IMR-90 (cell line): ENCODE measurements at regions not wholly inside any gene's neighbourhood (a gene's known extent, or its start where the extent isn't known, plus 50 kb on each side); places are given as distances from the start of the nearest gene placed in this dataset.

Source experiments
- ATAC-seq: fragments of 200-7000 bp; cut with Tn5 transposase; 2 replicates; pipeline ENCODE4 v1.9.1; 2020; ENCODE audit warnings: low read depth, mild to moderate bottlenecking, moderate library complexity
- BruUV-seq: library from RNA; stranded (reverse); fragments of 400-500 nt; replicated peaks from 2 replicates; lab custom pipeline; 2021; lab: Mats Ljungman, UMichigan
- CTCF ChIA-PET: fragments of 300-600 bp; formaldehyde crosslinking; extraction: SDS; loops from one replicate; lab custom pipeline; 2021; ENCODE audit warnings: antibody characterized with exemption; lab: Yijun Ruan, JAX
- POLR2A ChIA-PET: fragments of 300-600 bp; sonication (Branson Sonifier 250); formaldehyde crosslinking; loops from one replicate; lab custom pipeline; 2022; ENCODE audit warnings: antibody characterized with exemption; ENCODE audit not compliant: unreplicated experiment; lab: Charles Lee
- DNase-seq: peaks from one replicate; pipeline ENCODE4 v3.0.0; 2013
- H2AFZ ChIP-seq: replicated peaks from 2 replicates; pipeline ENCODE3; 2013; ENCODE audit warnings: low read length, mild to moderate bottlenecking; ENCODE audit not compliant: poor library complexity
- H2AK5ac ChIP-seq: 2 replicates; pipeline ENCODE4 v1.6.1; 2013; ENCODE audit warnings: low read depth, low read length, inconsistent platforms
- H2AK9ac ChIP-seq: replicated peaks from 2 replicates; pipeline ENCODE3; 2013; ENCODE audit warnings: mild to moderate bottlenecking, low read depth, low read length, moderate library complexity; ENCODE audit not compliant: poor library complexity
- H2BK120ac ChIP-seq: 2 replicates; pipeline ENCODE4 v1.6.1; 2013; ENCODE audit warnings: low read depth, low read length, inconsistent platforms
- H2BK15ac ChIP-seq: 3 replicates; pipeline ENCODE4 v1.6.1; 2013; ENCODE audit warnings: low read depth, low read length, inconsistent platforms
- H2BK20ac ChIP-seq: 2 replicates; pipeline ENCODE4 v1.6.1; 2013; ENCODE audit warnings: low read depth, mild to moderate bottlenecking, inconsistent platforms, low read length, moderate library complexity
- H2BK5ac ChIP-seq: 2 replicates; pipeline ENCODE4 v1.6.1; 2013; ENCODE audit warnings: mild to moderate bottlenecking, low read depth, low read length, inconsistent platforms; ENCODE audit not compliant: poor library complexity, severe bottlenecking
- H3K14ac ChIP-seq: replicated peaks from 2 replicates; pipeline ENCODE4 v1.6.1; 2013; ENCODE audit warnings: low read depth, low read length, inconsistent platforms
- H3K18ac ChIP-seq: 2 replicates; pipeline ENCODE4 v1.6.1; 2013; ENCODE audit warnings: low read depth, low read length, control low read depth
- H3K23ac ChIP-seq: 2 replicates; pipeline ENCODE4 v1.6.1; 2013; ENCODE audit warnings: low read depth, low read length, inconsistent platforms
- H3K27ac ChIP-seq: 2 replicates; pipeline ENCODE4 v1.5.1; 2013; ENCODE audit warnings: mild to moderate bottlenecking, control low read depth, low read length; ENCODE audit not compliant: insufficient read depth
- H3K27me3 ChIP-seq: 2 replicates; pipeline ENCODE4 v1.6.1; 2013; ENCODE audit warnings: low read length; ENCODE audit not compliant: control insufficient read depth, insufficient read depth
- H3K36me3 ChIP-seq: 2 replicates; pipeline ENCODE4 v1.6.1; 2013; ENCODE audit warnings: low read length, mixed read lengths; ENCODE audit not compliant: control insufficient read depth, insufficient read depth
- H3K4ac ChIP-seq: 2 replicates; pipeline ENCODE4 v1.6.1; 2013; ENCODE audit warnings: low read depth, low read length, inconsistent platforms
- H3K4me1 ChIP-seq: 2 replicates; pipeline ENCODE4 v1.6.1; 2013; ENCODE audit warnings: low read length, mixed read lengths; ENCODE audit not compliant: control insufficient read depth, insufficient read depth
- H3K4me2 ChIP-seq: 2 replicates; pipeline ENCODE4 v1.6.1; 2013; ENCODE audit warnings: low read depth, mild to moderate bottlenecking, control low read depth, low read length, moderate library complexity
- H3K4me3 ChIP-seq: 2 replicates; pipeline ENCODE4 v1.5.1; 2013; ENCODE audit warnings: low read depth, mild to moderate bottlenecking, control low read depth, low read length, moderate library complexity; ENCODE audit not compliant: insufficient read depth
- H3K56ac ChIP-seq: 2 replicates; pipeline ENCODE4 v1.6.1; 2013; ENCODE audit warnings: low read length, inconsistent platforms; ENCODE audit not compliant: insufficient read depth; ENCODE audit errors: extremely low read depth
- H3K79me1 ChIP-seq, 2 experiments: 2 replicates each; pipeline ENCODE4 v1.6.1; 2013; ENCODE audit warnings: low read length in 2 of 2, inconsistent platforms in 1 of 2, low read depth in 1 of 2
- H3K9ac ChIP-seq: 2 replicates; pipeline ENCODE4 v1.6.1; 2013; ENCODE audit warnings: low read depth, low read length, control low read depth
- H3K9me1 ChIP-seq: 2 replicates; pipeline ENCODE4 v1.6.1; 2013; ENCODE audit warnings: low read length, inconsistent platforms; ENCODE audit not compliant: insufficient read depth
- H3K9me3 ChIP-seq: 2 replicates; pipeline ENCODE4 v1.6.1; 2013; ENCODE audit warnings: low read length; ENCODE audit not compliant: control insufficient read depth, insufficient read depth
- H4K20me1 ChIP-seq: 2 replicates; pipeline ENCODE4 v1.6.1; 2013; ENCODE audit warnings: low read length, inconsistent platforms; ENCODE audit not compliant: insufficient read depth
- H4K5ac ChIP-seq: 2 replicates; pipeline ENCODE4 v1.6.1; 2013; ENCODE audit warnings: mild to moderate bottlenecking, low read depth, low read length, control low read depth
- H4K8ac ChIP-seq, 2 experiments: 2 replicates each; pipeline ENCODE4 v1.6.1; 2013; ENCODE audit warnings: low read depth in 2 of 2, low read length in 2 of 2, control low read depth in 1 of 2, inconsistent platforms in 1 of 2
- H4K91ac ChIP-seq: 2 replicates; pipeline ENCODE4 v1.6.1; 2013; ENCODE audit warnings: low read depth, low read length, inconsistent platforms; ENCODE audit not compliant: insufficient read depth
- BHLHE40 ChIP-seq: fragments of 150-350 bp; IDR thresholded peaks from 2 replicates; pipeline ENCODE4 v1.6.1; 2016; ENCODE audit warnings: mild to moderate bottlenecking, low read depth, low read length
- CHD1 ChIP-seq: IDR thresholded peaks from 2 replicates; pipeline ENCODE4 v1.6.1; 2012; ENCODE audit warnings: low read depth, low read length, improper control_type of control experiment
- CTCF ChIP-seq: conservative IDR thresholded peaks from 2 replicates; pipeline ENCODE4 v1.5.1; 2012; ENCODE audit warnings: mild to moderate bottlenecking, low read depth, low read length, improper control_type of control experiment
- FOS ChIP-seq: fragments of 150-350 bp; IDR thresholded peaks from 2 replicates; pipeline ENCODE4 v1.6.1; 2016; ENCODE audit warnings: low read depth, low read length
- MAFK ChIP-seq: IDR thresholded peaks from 2 replicates; pipeline ENCODE4 v1.6.1; 2012; ENCODE audit warnings: low read depth, low read length, improper control_type of control experiment
- MAZ ChIP-seq: IDR thresholded peaks from 2 replicates; pipeline ENCODE4 v1.6.1; 2012; ENCODE audit warnings: low read depth, mild to moderate bottlenecking, low read length, improper control_type of control experiment, moderate library complexity, borderline replicate concordance
- MXI1 ChIP-seq: IDR thresholded peaks from 2 replicates; pipeline ENCODE4 v1.6.1; 2012; ENCODE audit warnings: low read depth, mild to moderate bottlenecking, low read length, moderate library complexity, borderline replicate concordance
- POLR2A ChIP-seq: IDR thresholded peaks from 2 replicates; pipeline ENCODE4 v1.6.1; 2012; ENCODE audit warnings: mild to moderate bottlenecking, low read depth, low read length
- RCOR1 ChIP-seq: IDR thresholded peaks from 2 replicates; pipeline ENCODE4 v1.6.1; 2012; ENCODE audit warnings: mild to moderate bottlenecking, low read length, improper control_type of control experiment; ENCODE audit not compliant: insufficient replicate concordance
- USF2 ChIP-seq: fragments of 150-350 bp; IDR thresholded peaks from 2 replicates; pipeline ENCODE4 v1.6.1; 2017; ENCODE audit warnings: mild to moderate bottlenecking, antibody characterized with exemption, low read length, low read depth
- dilution Hi-C: fragments of 300-500 bp; cut with HindIII; formaldehyde crosslinking; loops from one replicate; pipeline ENCODE4 v1.14.3; 2018; ENCODE audit warnings: low sequenced_read_pairs; ENCODE audit not compliant: unreplicated experiment
- in situ Hi-C: fragments of 300-500 bp; cut with MboI; formaldehyde crosslinking; loops from 3 replicates; pipeline ENCODE4 v1.14.3; 2019; ENCODE audit warnings: low sequenced_read_pairs, inconsistent platforms, mixed read lengths
- intact Hi-C: fragments of 100-400 bp; cut with micrococcal nuclease; formaldehyde crosslinking; loops from 2 replicates; pipeline ENCODE4 v1.10.0; 2022

- H2BK15ac ChIP-seq: no peak overlapping the region
- no peak overlapping the region for H2AFZ ChIP-seq
- no peak overlapping the region for H3K4ac ChIP-seq
- H3K79me1 ChIP-seq: no peaks in the 10 kb centered on the region
- intact Hi-C loops: no loop called here
- no peak overlapping the region for H3K23ac ChIP-seq
- H4K20me1 ChIP-seq: no peaks in the 10 kb centered on the region
- no peak overlapping the region for H3K14ac ChIP-seq
- no peak overlapping the region for H3K4me2 ChIP-seq
- ChIA-PET POLR2A (no interaction called here), CTCF (no interaction called here)
- peaks cover 5% of the 10 kb centered on the region; the same call in 1 of the 2 replicates for H3K9me3 ChIP-seq
- H4K91ac ChIP-seq: no peak overlapping the region
- H2BK120ac ChIP-seq: no peak overlapping the region
- no peaks in the 10 kb centered on the region for H3K27me3 ChIP-seq
- H3K4me3 ChIP-seq: no peak overlapping the region
- in situ Hi-C loops: no loop called here
- no peak overlapping the region for H4K8ac ChIP-seq
- BruUV-seq: no TSS peak
- no peak overlapping the region for H3K18ac ChIP-seq
- no peak overlapping the region for H3K27ac ChIP-seq
- no peak overlapping the region for H3K56ac ChIP-seq
- DNase-seq (no peak), ATAC-seq (no peak)
- H2BK5ac ChIP-seq: no peak overlapping the region
- dilution Hi-C loops: no loop called here
- H2AK5ac ChIP-seq: no peak overlapping the region
- no peak overlapping the region for H3K9ac ChIP-seq
- TF ChIP-seq USF2 (no peak), RCOR1 (no peak), BHLHE40 (no peak), POLR2A (no peak), MAFK (no peak), MXI1 (no peak), MAZ (no peak), CHD1 (no peak), FOS (no peak), CTCF (no peak)
- no peak overlapping the region for H2BK20ac ChIP-seq
- H3K36me3 ChIP-seq: no peaks in the 10 kb centered on the region
- H3K4me1 ChIP-seq: no peaks in the 10 kb centered on the region
- H2AK9ac ChIP-seq: no peak overlapping the region
- H3K9me1 ChIP-seq: no peaks in the 10 kb centered on the region
- no peak overlapping the region for H4K5ac ChIP-seq
These were observed 529.1 kb downstream of the HS3ST4 start for GRCh38 chr16:26220894-26221293.
